Thyroid gland (tissue), 4 donors: ENCODE measurements at regions not wholly inside any gene's neighbourhood (a gene's known extent, or its start where the extent isn't known, plus 50 kb on each side); places are given as distances from the start of the nearest gene placed in this dataset.

ENCODE experiments used
- DNase-seq, 2 donors: peaks; one replicate each; pipeline ENCODE4 v3.0.0-alpha.2; 2019
- H3K27ac ChIP-seq, 3 donors: fragments of 200-600 bp; sonication (generic); 1 replicate in 2 of 3; 2 replicates in 1 of 3; pipeline ENCODE4 v1.5.1; 2016 to 2019; ENCODE audit warnings: mild to moderate bottlenecking in 1 of 3, moderate library complexity in 1 of 3
- H3K27me3 ChIP-seq: fragments of 200-600 bp; sonication (generic); one replicate; pipeline ENCODE4 v1.5.1; 2019
- H3K36me3 ChIP-seq, 2 donors: fragments of 200-600 bp; sonication (generic); one replicate each; pipeline ENCODE4 v1.5.1; 2016 to 2019
- H3K4me1 ChIP-seq, 2 donors: fragments of 200-600 bp; sonication (generic); one replicate each; pipeline ENCODE4 v1.5.1; 2017 to 2019
- H3K4me3 ChIP-seq, 3 donors: fragments of 200-600 bp; sonication (generic); replicated peaks in 1 of 3; 1 replicate in 2 of 3; 2 replicates in 1 of 3; pipeline ENCODE4 v1.5.1; 2016; ENCODE audit warnings: mild to moderate bottlenecking in 1 of 3
- H3K9me3 ChIP-seq: fragments of 200-600 bp; sonication (generic); one replicate; pipeline ENCODE4 v1.5.1; 2017
- CTCF ChIP-seq, 6 experiments: fragments of 200-600 bp in 3 of 6; fragments of 450-650 bp in 3 of 6; sonication (generic) in 3 of 6; IDR thresholded peaks; one replicate each; pipeline ENCODE4 v1.5.1; 2016 to 2019; ENCODE audit warnings: antibody characterized with exemption in 6 of 6, mild to moderate bottlenecking in 2 of 6, inconsistent platforms in 1 of 6, moderate library complexity in 1 of 6
- POLR2A ChIP-seq, 2 donors: fragments of 450-650 bp; IDR thresholded peaks; one replicate each; pipeline ENCODE4 v1.6.1; 2017; ENCODE audit warnings: antibody characterized with exemption in 2 of 2, mild to moderate bottlenecking in 2 of 2, moderate library complexity in 1 of 2
- WGBS, 2 donors: methylation state at CpG; one replicate each; pipeline ENCODE4 v1.1.5; 2017; 5-methylcytosine and 5-hydroxymethylcytosine counted together
- intact Hi-C: fragments of 100-400 bp; cut with DNase I; formaldehyde crosslinking; loops from one replicate; pipeline ENCODE4 v1.15.1; 2023

DNA sequence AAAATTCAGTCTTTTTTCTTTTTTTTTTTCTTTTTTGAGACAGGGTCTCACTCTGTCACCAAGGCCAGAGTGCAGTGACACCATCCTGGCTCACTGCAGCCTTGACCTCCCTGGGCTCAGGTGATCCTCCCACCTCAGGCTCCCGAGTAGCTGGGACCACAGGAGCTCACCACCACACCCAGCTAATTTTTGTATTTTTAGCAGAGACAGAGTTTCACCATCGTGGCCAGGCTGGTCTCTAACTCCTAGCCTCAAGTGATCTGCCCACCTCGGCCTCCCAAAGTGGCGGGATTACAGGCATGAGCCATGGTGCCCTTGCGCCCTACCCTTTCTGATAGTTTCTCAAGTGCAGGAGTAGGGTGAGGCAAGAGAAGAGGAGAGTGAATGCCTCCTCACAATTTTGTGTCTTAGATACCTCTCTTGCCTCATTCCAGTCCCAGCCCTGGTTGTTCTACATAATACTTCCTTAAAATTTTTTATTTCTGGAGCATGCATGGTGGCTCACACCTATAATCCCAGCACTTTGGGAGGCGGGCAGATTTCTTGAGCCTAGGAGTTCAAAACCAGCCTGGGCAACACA, 68.2 kb upstream of the CAB39 start:
- intact Hi-C loops = no loop called here
- TF ChIP-seq CTCF (IDR thresholded peaks at IDR 0.05) (no peak), POLR2A (IDR thresholded peaks at IDR 0.05) (no peak)
- 92 to 96% methylated on average over 6 of the region's 6 CpGs for WGBS, 2 donors
- Histone ChIP-seq H3K9me3 (no peaks in the 10 kb centered on the region), H3K4me1 (peaks cover 0 to 10% of the 10 kb centered on the region in 2 donors), H3K4me3 (no peak overlapping the region), H3K27ac (no peak overlapping the region), H3K36me3 (no peaks in the 10 kb centered on the region), H3K27me3 (no peaks in the 10 kb centered on the region)
- no peak for DNase-seq

DNA sequence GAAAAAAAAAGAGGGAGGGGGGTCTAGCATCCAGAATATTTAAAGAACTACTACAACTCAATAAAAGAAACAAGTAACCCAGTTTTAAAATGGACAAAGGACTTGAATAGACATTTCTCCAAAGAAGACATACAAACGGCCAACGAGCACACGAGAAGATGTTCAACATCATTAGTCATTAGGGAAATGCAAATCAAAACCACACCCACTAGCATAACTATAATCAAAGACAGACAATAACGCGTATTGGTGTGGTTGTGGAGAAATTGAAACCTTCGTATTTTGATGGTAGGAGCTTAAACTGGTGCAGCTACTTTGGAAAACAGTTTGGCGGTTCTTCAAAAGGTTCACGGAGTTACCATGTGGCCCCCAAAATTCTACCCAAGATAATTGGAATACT, 64.3 kb upstream of the CAB39 start:
- Histone ChIP-seq H3K27ac (no peak overlapping the region), H3K4me3 (no peak overlapping the region), H3K27me3 (no peaks in the 10 kb centered on the region), H3K9me3 (no peaks in the 10 kb centered on the region), H3K4me1 (peaks cover 8 to 14% of the 10 kb centered on the region in 2 donors), H3K36me3 (no peaks in the 10 kb centered on the region)
- TF ChIP-seq CTCF (IDR thresholded peaks at IDR 0.05) = no peak
- no peak for DNase-seq
- WGBS, 2 donors = 84 to 89% methylated on average over 8 of the region's 8 CpGs
- intact Hi-C loops = no loop called here

- peak overlapping the region in 2 of 3 donors; percentile 4 to 65 for H3K27ac ChIP-seq
- peak in 1 of 2 donors; percentile 36 for DNase-seq
- H3K27me3 ChIP-seq = no peaks in the 10 kb centered on the region
- H3K36me3 ChIP-seq = no peaks in the 10 kb centered on the region
- intact Hi-C loops = no loop called here
- TF ChIP-seq POLR2A (IDR thresholded peaks at IDR 0.05) (no peak), CTCF (IDR thresholded peaks at IDR 0.05) (no peak)
- 33 to 39% methylated on average over 7 of the region's 7 CpGs for WGBS, 2 donors
- no peak overlapping the region for H3K4me3 ChIP-seq
- H3K9me3 ChIP-seq = no peaks in the 10 kb centered on the region
- H3K4me1 ChIP-seq = peaks cover 8 to 10% of the 10 kb centered on the region in 2 donors
Measured at GRCh38 chr2:230650585-230651137, 62.0 kb upstream of the CAB39 start.

GRCh38 chr2:230654057-230654456, 58.6 kb upstream of the CAB39 start:
- no peak for DNase-seq
- H3K4me1 ChIP-seq = peaks cover 8 to 10% of the 10 kb centered on the region in 2 donors
- H3K27ac ChIP-seq = no peak overlapping the region
- 90 to 92% methylated on average over 7 of the region's 7 CpGs for WGBS, 2 donors
- H3K9me3 ChIP-seq = no peaks in the 10 kb centered on the region
- no peaks in the 10 kb centered on the region for H3K27me3 ChIP-seq
- no peak for TF ChIP-seq CTCF (IDR thresholded peaks at IDR 0.05)
- TF ChIP-seq POLR2A (IDR thresholded peaks at IDR 0.05) = no peak
- intact Hi-C loops = no loop called here
- H3K36me3 ChIP-seq = no peaks in the 10 kb centered on the region
- no peak overlapping the region for H3K4me3 ChIP-seq

DNA sequence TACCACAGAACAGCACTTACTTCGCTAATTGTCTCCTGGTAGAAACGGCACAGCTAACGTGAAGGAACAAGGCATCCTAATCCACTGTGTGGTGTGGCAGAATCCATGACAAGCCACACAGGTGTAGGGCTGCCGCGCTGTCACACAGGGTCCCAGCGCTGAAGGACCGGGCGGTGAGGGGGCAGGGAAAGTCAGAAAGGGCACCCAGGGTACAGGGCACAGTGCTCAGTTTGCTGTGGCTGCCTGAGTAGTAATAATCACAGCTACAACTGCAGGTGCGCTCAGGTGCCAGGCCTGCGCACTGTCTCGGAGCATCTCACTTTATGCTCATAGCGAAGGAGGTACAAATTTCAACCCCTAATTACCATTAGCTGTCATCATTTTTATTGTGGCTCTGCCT, 55.2 kb upstream of the CAB39 start:
- Histone ChIP-seq H3K9me3 (no peaks in the 10 kb centered on the region), H3K36me3 (no peaks in the 10 kb centered on the region), H3K27me3 (no peaks in the 10 kb centered on the region), H3K4me1 (no peaks in the 10 kb centered on the region), H3K4me3 (no peak overlapping the region), H3K27ac (no peak overlapping the region)
- TF ChIP-seq CTCF (IDR thresholded peaks at IDR 0.05) (no peak), POLR2A (IDR thresholded peaks at IDR 0.05) (no peak)
- DNase-seq = no peak
- 91 to 96% methylated on average over 12 of the region's 12 CpGs for WGBS, 2 donors
- intact Hi-C loops = no loop called here
